ENCODE measurements at regions not wholly inside any gene's neighbourhood (a gene's known extent, or its start where the extent isn't known, plus 50 kb on each side); places are given as distances from the start of the nearest gene placed in this dataset.

- no peak for TF ChIP-seq CTCF (conservative IDR thresholded peaks at IDR 0.05)
- DNase-seq, result no peak
- H3K18ac ChIP-seq (ENCODE audit: insufficient read length, low read depth, low read length), result no peak overlapping the region
- no peaks in the 10 kb centered on the region for H3K27me3 ChIP-seq (ENCODE audit: insufficient read depth, low read length)
- H3K4me2 ChIP-seq (ENCODE audit: insufficient read depth, insufficient read length, low read length), result no peak overlapping the region
- H3K23ac ChIP-seq (ENCODE audit: insufficient read length, low read depth, low read length), result no peak overlapping the region
- no CpG with 5 or more reads among the region's 2 CpGs for WGBS (ENCODE audit: extremely low coverage, insufficient read length, low lambda C conversion rate)
- H3T11ph ChIP-seq (ENCODE audit: low read length), result no peak overlapping the region
- no peak overlapping the region for H2BK120ac ChIP-seq (ENCODE audit: low read depth, low read length, poor library complexity, severe bottlenecking)
- Mint-ChIP-seq H3K4me3 (no peak overlapping the region), H3K9me3 (peaks cover 6% of the 10 kb centered on the region in 2 experiments; a peak in 3 of 5 replicates), H3K27ac (no peak overlapping the region), H3K27me3 (ENCODE audit: low read depth) (no peaks in the 10 kb centered on the region; the same call in 1 of the 2 replicates), H3K36me3 (ENCODE audit: insufficient read depth in 1 of 3, low read depth in 3 of 3) (peaks cover 5 to 8% (median 5%) of the 10 kb centered on the region in 3 experiments; a peak in 2 of 7 replicates), H3K4me1 (peaks cover 15 to 16% of the 10 kb centered on the region in 2 experiments)
- no peaks in the 10 kb centered on the region for H3K79me1 ChIP-seq (ENCODE audit: insufficient read depth, low read depth, low read length, poor library complexity, severe bottlenecking)
- H4K5ac ChIP-seq (ENCODE audit: insufficient read length, low read depth, low read length), result no peak overlapping the region
- H3K79me2 ChIP-seq (ENCODE audit: insufficient read depth, low read length), result no peaks in the 10 kb centered on the region
- no peak overlapping the region for H3K9ac ChIP-seq (ENCODE audit: extremely low read depth, insufficient read length, low read length)
- no peaks in the 10 kb centered on the region for H3K23me2 ChIP-seq (ENCODE audit: insufficient read length, low read depth, low read length, poor library complexity, severe bottlenecking)
- no peak overlapping the region for H2BK5ac ChIP-seq (ENCODE audit: insufficient read length, low read length)
- no peak overlapping the region for H2BK20ac ChIP-seq (ENCODE audit: low read depth, low read length, poor library complexity, severe bottlenecking)
- H2AFZ ChIP-seq (ENCODE audit: low read length), result no peak overlapping the region
- no peaks in the 10 kb centered on the region for H3K4me1 ChIP-seq (ENCODE audit: insufficient read depth, low read length)
- no peak overlapping the region for H2BK15ac ChIP-seq (ENCODE audit: low read depth, low read length)
- H2AK5ac ChIP-seq (ENCODE audit: insufficient read length, low read length), result no peak overlapping the region
- no peaks in the 10 kb centered on the region for H3K9me3 ChIP-seq (ENCODE audit: control insufficient read depth, low read depth, low read length)
- no peak overlapping the region for H4K91ac ChIP-seq (ENCODE audit: insufficient read length, low read depth, low read length)
- H4K8ac ChIP-seq (replicated peaks; ENCODE audit: insufficient read length, low read depth, low read length), result no peak overlapping the region
- no peak overlapping the region for H3K27ac ChIP-seq (ENCODE audit: insufficient read length, low read depth, low read length)
- H3K4ac ChIP-seq (ENCODE audit: low read depth, low read length), result no peak overlapping the region
- H4K20me1 ChIP-seq (ENCODE audit: control insufficient read depth, insufficient read depth, insufficient read length), result no peaks in the 10 kb centered on the region
- H3K56ac ChIP-seq (ENCODE audit: insufficient read length, low read depth, low read length), result no peak overlapping the region
- no peak overlapping the region for H3K14ac ChIP-seq (ENCODE audit: insufficient read depth, low read length)
- no peak overlapping the region for H2BK12ac ChIP-seq (ENCODE audit: insufficient read length, low read depth, low read length)
Observed at GRCh38 chr12:125978286-125978685, 913.1 kb downstream of the AACS start.

Measured in H9 (cell line).